Neural progenitor cell (in vitro differentiated cells): ENCODE measurements at regions not wholly inside any gene's neighbourhood (a gene's known extent, or its start where the extent isn't known, plus 50 kb on each side); places are given as distances from the start of the nearest gene placed in this dataset.

Experiments used
- EZH2 ChIP-seq: fragments of 200-600 bp; sonication (generic); IDR thresholded peaks from 2 replicates; pipeline ENCODE4 v1.6.1; 2017; ENCODE audit warnings: antibody characterized with exemption, mild to moderate bottlenecking, moderate library complexity
- EZH2phosphoT487 ChIP-seq: fragments of 200-600 bp; sonication (generic); IDR thresholded peaks from 2 replicates; pipeline ENCODE4 v1.6.1; 2017; ENCODE audit warnings: antibody characterized with exemption
- TF ChIP-seq, protein P1 (sequence below): fragments of 200-600 bp; sonication (generic); IDR thresholded peaks from 2 replicates; pipeline ENCODE4 v1.5.1; 2017; ENCODE audit warnings: antibody characterized with exemption, mild to moderate bottlenecking

- TF ChIP-seq, protein P1, sequence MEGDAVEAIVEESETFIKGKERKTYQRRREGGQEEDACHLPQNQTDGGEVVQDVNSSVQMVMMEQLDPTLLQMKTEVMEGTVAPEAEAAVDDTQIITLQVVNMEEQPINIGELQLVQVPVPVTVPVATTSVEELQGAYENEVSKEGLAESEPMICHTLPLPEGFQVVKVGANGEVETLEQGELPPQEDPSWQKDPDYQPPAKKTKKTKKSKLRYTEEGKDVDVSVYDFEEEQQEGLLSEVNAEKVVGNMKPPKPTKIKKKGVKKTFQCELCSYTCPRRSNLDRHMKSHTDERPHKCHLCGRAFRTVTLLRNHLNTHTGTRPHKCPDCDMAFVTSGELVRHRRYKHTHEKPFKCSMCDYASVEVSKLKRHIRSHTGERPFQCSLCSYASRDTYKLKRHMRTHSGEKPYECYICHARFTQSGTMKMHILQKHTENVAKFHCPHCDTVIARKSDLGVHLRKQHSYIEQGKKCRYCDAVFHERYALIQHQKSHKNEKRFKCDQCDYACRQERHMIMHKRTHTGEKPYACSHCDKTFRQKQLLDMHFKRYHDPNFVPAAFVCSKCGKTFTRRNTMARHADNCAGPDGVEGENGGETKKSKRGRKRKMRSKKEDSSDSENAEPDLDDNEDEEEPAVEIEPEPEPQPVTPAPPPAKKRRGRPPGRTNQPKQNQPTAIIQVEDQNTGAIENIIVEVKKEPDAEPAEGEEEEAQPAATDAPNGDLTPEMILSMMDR: no peak
- TF ChIP-seq EZH2 (no peak), EZH2phosphoT487 (no peak)
Observed at GRCh38 chr6:167572106-167572505, 247.2 kb downstream of the TTLL2 start.
